HG02840 (cell line): ENCODE measurements at regions not wholly inside any gene's neighbourhood (a gene's known extent, or its start where the extent isn't known, plus 50 kb on each side); places are given as distances from the start of the nearest gene placed in this dataset.

ENCODE experiments used
- ATAC-seq: cut with Tn5 transposase; IDR thresholded peaks from one replicate; pipeline ENCODE4 v1.9.1; 2021; ENCODE audit warnings: mild to moderate bottlenecking, moderate library complexity, moderate number of reproducible peaks; ENCODE audit not compliant: unreplicated experiment, low FRiP score

GRCh38 chr6:164150232-164150631, 735.7 kb downstream of the QKI start:
- ATAC-seq: no peak

GRCh38 chr6:164148788-164149187, 734.3 kb downstream of the QKI start:
- no peak for ATAC-seq

- ATAC-seq: no peak
These were observed 729.8 kb downstream of the QKI start for GRCh38 chr6:164144316-164144715.

GRCh38 chr6:164142322-164142721, 727.8 kb downstream of the QKI start:
- no peak for ATAC-seq

GRCh38 chr6:164135511-164136132, 721.1 kb downstream of the QKI start:
- no peak for ATAC-seq

- no peak for ATAC-seq
These were observed 718.6 kb downstream of the QKI start for GRCh38 chr6:164133095-164133494.

- no peak for ATAC-seq
These were observed 716.1 kb downstream of the QKI start for GRCh38 chr6:164130585-164130984.

- ATAC-seq: no peak
These were observed 715.6 kb downstream of the QKI start for GRCh38 chr6:164130151-164130550.

- no peak for ATAC-seq
These were observed 714.7 kb downstream of the QKI start for GRCh38 chr6:164129218-164129617.

- ATAC-seq: no peak
These were observed 713.6 kb downstream of the QKI start for GRCh38 chr6:164128101-164128500.

- ATAC-seq: no peak
These were observed 710.5 kb downstream of the QKI start for GRCh38 chr6:164124986-164125385.

GRCh38 chr6:164124473-164124872, 710.0 kb downstream of the QKI start:
- no peak for ATAC-seq

GRCh38 chr6:164122109-164122508, 707.6 kb downstream of the QKI start:
- ATAC-seq: no peak

GRCh38 chr6:164121527-164121926, 707.0 kb downstream of the QKI start:
- no peak for ATAC-seq

- no peak for ATAC-seq
These were observed 700.1 kb downstream of the QKI start for GRCh38 chr6:164114651-164115050.

- no peak for ATAC-seq
These were observed 699.5 kb downstream of the QKI start for GRCh38 chr6:164114051-164114450.

GRCh38 chr6:164113637-164114036, 699.1 kb downstream of the QKI start:
- no peak for ATAC-seq

- ATAC-seq: no peak
These were observed 695.2 kb downstream of the QKI start for GRCh38 chr6:164109770-164110140.

GRCh38 chr6:164108869-164109769, 694.6 kb downstream of the QKI start:
- ATAC-seq: no peak

- ATAC-seq: no peak
These were observed 693.6 kb downstream of the QKI start for GRCh38 chr6:164108092-164108491.

GRCh38 chr6:164107297-164107995, 692.9 kb downstream of the QKI start:
- no peak for ATAC-seq
